IPS-NIHi11 (cell line): ENCODE measurements at regions not wholly inside any gene's neighbourhood (a gene's known extent, or its start where the extent isn't known, plus 50 kb on each side); places are given as distances from the start of the nearest gene placed in this dataset.

Source experiments
- DNase-seq: peaks from one replicate; pipeline ENCODE4 v3.0.0; 2012; ENCODE audit warnings: mixed read lengths, low spot score

GRCh38 chr12:118608770-118609344 is 232.5 kb downstream of the SUDS3 start:
- no peak for DNase-seq

GRCh38 chr12:118611295-118611694 is 234.9 kb downstream of the SUDS3 start:
- DNase-seq: peak; percentile 54

- DNase-seq: no peak
Measured at GRCh38 chr12:118611770-118612169, 235.4 kb downstream of the SUDS3 start.

GRCh38 chr12:118617611-118618450 is 241.5 kb downstream of the SUDS3 start:
- peak; percentile 20 for DNase-seq

- peak; percentile 15 for DNase-seq
Measured at GRCh38 chr12:118618695-118619094, 242.3 kb downstream of the SUDS3 start.

- no peak for DNase-seq
Measured at GRCh38 chr12:118625050-118625675, 248.8 kb downstream of the SUDS3 start.

- DNase-seq: peak; percentile 26
Measured at GRCh38 chr12:118633071-118633470, 256.7 kb downstream of the SUDS3 start.

GRCh38 chr12:118635276-118635675 is 258.9 kb downstream of the SUDS3 start:
- no peak for DNase-seq

- DNase-seq: no peak
Measured at GRCh38 chr12:118637767-118638370, 261.5 kb downstream of the SUDS3 start.

GRCh38 chr12:118641249-118641648 is 264.9 kb downstream of the SUDS3 start:
- DNase-seq: no peak

GRCh38 chr12:118645219-118645618 is 268.9 kb downstream of the SUDS3 start:
- DNase-seq: peak; percentile 64

GRCh38 chr12:118649765-118650585 is 273.6 kb downstream of the SUDS3 start:
- no peak for DNase-seq

GRCh38 chr12:118650586-118650960 is 274.2 kb downstream of the SUDS3 start:
- DNase-seq: no peak

GRCh38 chr12:118651487-118651886 is 275.1 kb downstream of the SUDS3 start:
- DNase-seq: no peak

GRCh38 chr12:118655588-118655987 is 279.2 kb downstream of the SUDS3 start:
- no peak for DNase-seq

- no peak for DNase-seq
Measured at GRCh38 chr12:118680356-118680963, 300.9 kb upstream of the SRRM4 start.

- DNase-seq: no peak
Measured at GRCh38 chr12:118682656-118683055, 298.7 kb upstream of the SRRM4 start.

GRCh38 chr12:118685983-118686607 is 295.2 kb upstream of the SRRM4 start:
- DNase-seq: no peak

- peak; percentile 20 for DNase-seq
Measured at GRCh38 chr12:118689793-118690192, 291.5 kb upstream of the SRRM4 start.

GRCh38 chr12:118690506-118690905 is 290.8 kb upstream of the SRRM4 start:
- DNase-seq: no peak
